Activated CD8-positive, alpha-beta T cell treated with anti-CD3 and anti-CD28 coated beads for 36 hours (primary cell): ENCODE measurements at regions not wholly inside any gene's neighbourhood (a gene's known extent, or its start where the extent isn't known, plus 50 kb on each side); places are given as distances from the start of the nearest gene placed in this dataset.
"Not testable (repeated sequence)": the region's sequence is repeated elsewhere in the genome, so short reads cannot be mapped to it uniquely, and the experiment has no call there.

Experiments used
- ATAC-seq: fragments of 200-7000 bp; cut with Tn5 transposase; one replicate; pipeline ENCODE4 v1.10.0; 2021; ENCODE audit warnings: mild to moderate bottlenecking, moderate library complexity
- CTCF ChIA-PET: fragments of 350-600 bp; sonication (Branson Sonifier 250); formaldehyde crosslinking; loops from one replicate; lab custom pipeline; 2021; ENCODE audit warnings: antibody characterized with exemption; lab: Charles Lee
- POLR2A ChIA-PET: fragments of 350-600 bp; sonication (Branson Sonifier 250); formaldehyde crosslinking; loops from one replicate; lab custom pipeline; 2021; ENCODE audit warnings: antibody characterized with exemption; lab: Charles Lee
- DNase-seq: peaks from one replicate; pipeline ENCODE4 v3.0.0-alpha.2; 2020
- H3K27ac Mint-ChIP-seq: one replicate; pipeline ENCODE4 v1.8.0; 2021; ENCODE audit warnings: mild to moderate bottlenecking, mixed read lengths
- H3K27me3 Mint-ChIP-seq: one replicate; pipeline ENCODE4 v1.8.0; 2021; ENCODE audit warnings: mixed read lengths
- H3K36me3 Mint-ChIP-seq: one replicate; pipeline ENCODE4 v1.8.0; 2021; ENCODE audit warnings: low read depth, mixed read lengths
- H3K4me1 Mint-ChIP-seq: one replicate; pipeline ENCODE4 v1.8.0; 2021; ENCODE audit warnings: low read depth, mixed read lengths
- H3K4me3 Mint-ChIP-seq: one replicate; pipeline ENCODE4 v1.8.0; 2021; ENCODE audit warnings: mild to moderate bottlenecking, moderate library complexity, mixed read lengths
- H3K9me3 Mint-ChIP-seq: one replicate; pipeline ENCODE4 v1.8.0; 2021; ENCODE audit warnings: mixed read lengths
- CTCF ChIP-seq: fragments of 200-600 bp; IDR thresholded peaks from one replicate; pipeline ENCODE4 v1.8.0; 2022; ENCODE audit warnings: antibody characterized with exemption, mild to moderate bottlenecking
- intact Hi-C: fragments of 100-400 bp; cut with micrococcal nuclease; formaldehyde crosslinking; loops from one replicate; pipeline ENCODE4 v1.10.0; 2022

DNA sequence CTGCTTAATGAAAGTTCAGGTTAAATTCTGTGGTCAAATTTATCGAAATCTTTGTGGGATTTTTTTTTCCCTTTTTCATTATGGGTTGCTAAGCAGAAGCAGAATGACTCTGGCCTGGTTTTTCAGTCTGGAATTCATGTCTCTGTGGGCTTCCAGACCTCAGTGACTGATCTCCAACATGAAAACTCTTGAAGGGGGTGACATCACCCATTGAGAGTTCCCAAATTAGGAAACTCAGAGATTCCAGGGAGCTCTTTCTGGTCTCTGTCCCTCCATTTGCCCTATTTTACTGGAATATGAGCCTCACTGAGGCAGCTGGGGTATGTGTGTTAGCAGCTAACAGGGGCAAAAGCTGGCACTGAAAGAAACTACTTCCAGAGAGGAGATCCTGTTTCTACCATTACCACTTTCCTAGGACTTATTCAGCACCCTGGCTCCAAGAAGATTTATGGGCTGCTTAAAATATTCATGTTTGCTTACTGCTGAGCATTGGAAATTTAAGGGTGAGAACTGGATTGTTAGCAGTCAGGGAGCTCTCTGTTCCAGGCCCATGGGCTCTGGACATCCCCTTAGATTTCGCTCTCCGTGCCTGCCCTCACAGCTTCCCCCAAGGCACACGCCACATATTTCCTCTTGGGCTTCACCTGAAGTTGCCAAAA, 203.4 kb upstream of the SPAG17 start:
- intact Hi-C loops: no loop called here
- ChIA-PET POLR2A (no interaction called here), CTCF (no interaction called here)
- Mint-ChIP-seq H3K4me3 (no peak overlapping the region), H3K9me3 (no peaks in the 10 kb centered on the region), H3K27ac (no peak overlapping the region), H3K27me3 (no peaks in the 10 kb centered on the region), H3K4me1 (no peaks in the 10 kb centered on the region), H3K36me3 (no peaks in the 10 kb centered on the region)
- no peak for TF ChIP-seq CTCF
- no peak for DNase-seq
- no peak for ATAC-seq

DNA sequence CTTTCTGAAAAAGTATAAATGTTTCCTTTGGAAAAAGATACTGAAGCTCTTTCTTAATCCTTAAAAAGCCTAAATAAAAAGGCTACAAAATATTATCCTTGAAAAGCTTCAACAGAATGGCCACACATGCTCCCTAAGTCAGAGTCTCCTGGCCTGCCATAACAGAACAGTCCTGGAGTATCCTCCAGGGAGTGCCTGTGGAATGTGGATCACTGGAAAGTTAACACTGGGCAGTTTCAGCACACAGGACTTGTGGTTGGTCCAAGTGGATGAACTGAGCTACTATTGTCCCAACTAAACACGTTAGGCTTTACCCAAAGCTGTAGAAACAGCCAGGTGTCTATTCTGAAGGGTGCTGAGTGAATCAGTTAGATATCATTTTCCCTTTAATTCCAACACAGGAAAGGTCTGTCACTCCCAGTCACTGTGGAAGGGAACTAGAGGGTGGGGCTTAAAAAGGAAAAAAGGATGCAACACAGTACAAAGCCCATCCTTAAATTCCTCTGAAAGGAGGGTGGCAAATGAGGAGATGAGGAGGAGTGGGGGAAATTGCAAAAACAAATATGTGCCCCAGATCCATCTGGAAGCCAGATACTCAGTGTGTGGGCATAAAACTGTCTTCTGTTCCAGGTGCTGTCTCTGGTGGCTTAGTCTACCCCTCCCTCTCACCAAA, 196.3 kb upstream of the SPAG17 start:
- DNase-seq (no peak), ATAC-seq (no peak)
- Mint-ChIP-seq H3K9me3 (peaks cover 12% of the 10 kb centered on the region), H3K4me3 (no peak overlapping the region), H3K4me1 (no peaks in the 10 kb centered on the region), H3K36me3 (no peaks in the 10 kb centered on the region), H3K27me3 (no peaks in the 10 kb centered on the region), H3K27ac (no peak overlapping the region)
- intact Hi-C loops: no loop called here
- CTCF ChIA-PET: no interaction called here
- no peak for TF ChIP-seq CTCF
- POLR2A ChIA-PET: no interaction called here

- H3K4me1 Mint-ChIP-seq, H3K27me3 Mint-ChIP-seq, H3K27ac Mint-ChIP-seq, POLR2A ChIA-PET, DNase-seq, H3K4me3 Mint-ChIP-seq, ATAC-seq, CTCF ChIA-PET, intact Hi-C loops, H3K36me3 Mint-ChIP-seq: not testable (repeated sequence)
- H3K9me3 Mint-ChIP-seq: peaks cover 20% of the 10 kb centered on the region
Measured at GRCh38 chr1:118377183-118377582, 192.2 kb upstream of the SPAG17 start.

- no peak for ATAC-seq
- intact Hi-C loops: no loop called here
- CTCF ChIA-PET: no interaction called here
- Mint-ChIP-seq H3K4me1 (no peaks in the 10 kb centered on the region), H3K36me3 (no peaks in the 10 kb centered on the region), H3K27ac (no peak overlapping the region), H3K27me3 (no peaks in the 10 kb centered on the region), H3K4me3 (no peak overlapping the region), H3K9me3 (peaks cover 33% of the 10 kb centered on the region)
- DNase-seq: no peak
- TF ChIP-seq CTCF: no peak
- POLR2A ChIA-PET: no interaction called here
Measured at GRCh38 chr1:118371612-118372011, 186.6 kb upstream of the SPAG17 start.

- Mint-ChIP-seq H3K36me3 (no peaks in the 10 kb centered on the region), H3K27me3 (no peaks in the 10 kb centered on the region), H3K4me1 (no peaks in the 10 kb centered on the region), H3K27ac (no peak overlapping the region), H3K9me3 (peaks cover 39% of the 10 kb centered on the region), H3K4me3 (no peak overlapping the region)
- TF ChIP-seq CTCF: no peak
- DNase-seq (no peak), ATAC-seq (no peak)
- intact Hi-C loops: no loop called here
- POLR2A ChIA-PET: no interaction called here
- CTCF ChIA-PET: no interaction called here
Measured at GRCh38 chr1:118370861-118371260, 185.8 kb upstream of the SPAG17 start.
